OCI-LY7 (cell line): ENCODE measurements at regions not wholly inside any gene's neighbourhood (a gene's known extent, or its start where the extent isn't known, plus 50 kb on each side); places are given as distances from the start of the nearest gene placed in this dataset.

ENCODE experiments used
- BruUV-seq: library from RNA; stranded (reverse); fragments of 400-500 nt; replicated peaks from 2 replicates; lab custom pipeline; 2021; lab: Mats Ljungman, UMichigan
- CTCF ChIA-PET: fragments of 300-600 bp; sonication (Branson Sonifier 250); formaldehyde crosslinking; loops from one replicate; lab custom pipeline; 2022; ENCODE audit warnings: antibody characterized with exemption; ENCODE audit not compliant: unreplicated experiment; lab: Charles Lee
- POLR2A ChIA-PET: fragments of 300-600 bp; sonication (Branson Sonifier 250); formaldehyde crosslinking; loops from one replicate; lab custom pipeline; 2022; ENCODE audit warnings: antibody characterized with exemption; lab: Charles Lee
- DNase-seq: peaks from one replicate; pipeline ENCODE4 v3.0.0-alpha.2; 2015; ENCODE audit warnings: low spot score
- H2AFZ ChIP-seq: fragments of 200-600 bp; sonication (generic), shearing (Covaris generic); 2 replicates; pipeline ENCODE4 v1.6.1; 2014; ENCODE audit warnings: mild to moderate bottlenecking, antibody characterized with exemption, low read length, moderate library complexity
- H3K27ac ChIP-seq: fragments of 200-600 bp; sonication (generic); 2 replicates; pipeline ENCODE4 v1.5.1; 2014; ENCODE audit warnings: mixed run types, low read depth, mild to moderate bottlenecking, moderate library complexity, low read length, inconsistent platforms; ENCODE audit not compliant: poor library complexity, severe bottlenecking
- H3K36me3 ChIP-seq: fragments of 200-600 bp; sonication (generic); 2 replicates; pipeline ENCODE4 v1.6.1; 2014; ENCODE audit warnings: mild to moderate bottlenecking, antibody characterized with exemption, low read length, moderate library complexity, mixed read lengths; ENCODE audit not compliant: insufficient read depth
- H3K4me1 ChIP-seq: fragments of 200-600 bp; sonication (generic); 2 replicates; pipeline ENCODE4 v1.5.1; 2014; ENCODE audit warnings: mild to moderate bottlenecking, low read length; ENCODE audit not compliant: insufficient read depth, poor library complexity, severe bottlenecking
- H3K4me2 ChIP-seq: fragments of 200-600 bp; sonication (generic); 2 replicates; pipeline ENCODE4 v1.6.1; 2014; ENCODE audit warnings: mild to moderate bottlenecking, low read length
- H3K4me3 ChIP-seq: fragments of 200-600 bp; sonication (generic); 2 replicates; pipeline ENCODE4 v1.5.1; 2014; ENCODE audit warnings: mild to moderate bottlenecking, low read depth, low read length; ENCODE audit not compliant: poor library complexity, severe bottlenecking
- H3K79me2 ChIP-seq: fragments of 200-600 bp; sonication (generic); 2 replicates; pipeline ENCODE4 v1.6.1; 2016; ENCODE audit warnings: low read depth, mild to moderate bottlenecking, low read length, moderate library complexity, mixed read lengths; ENCODE audit not compliant: insufficient read depth
- H3K9me2 ChIP-seq: fragments of 200-600 bp; sonication (generic); 2 replicates; pipeline ENCODE4 v1.6.1; 2016; ENCODE audit warnings: mild to moderate bottlenecking, low read length, mixed read lengths; ENCODE audit not compliant: insufficient read depth
- H3K9me3 ChIP-seq: fragments of 200-600 bp; sonication (generic); 2 replicates; pipeline ENCODE4 v1.6.1; 2014; ENCODE audit warnings: mild to moderate bottlenecking, mixed run types, low read length, mixed read lengths
- H4K20me1 ChIP-seq: fragments of 200-600 bp; sonication (generic); 2 replicates; pipeline ENCODE4 v1.6.1; 2014; ENCODE audit warnings: mild to moderate bottlenecking, antibody characterized with exemption, low read length, moderate library complexity, mixed read lengths; ENCODE audit not compliant: insufficient read depth
- CTCF ChIP-seq: fragments of 200-600 bp; sonication (generic); conservative IDR thresholded peaks from 2 replicates; pipeline ENCODE4 v1.5.1; 2014; ENCODE audit warnings: mild to moderate bottlenecking, antibody characterized with exemption, low read length, moderate library complexity, mixed read lengths
- EZH2phosphoT487 ChIP-seq: fragments of 200-600 bp; sonication (generic); IDR thresholded peaks from 2 replicates; pipeline ENCODE4 v1.6.1; 2018; ENCODE audit warnings: low read depth, borderline replicate concordance, mild to moderate bottlenecking, mixed run types, antibody characterized with exemption, low read length, moderate library complexity, mixed read lengths
- intact Hi-C: fragments of 100-400 bp; cut with micrococcal nuclease; formaldehyde crosslinking; loops from one replicate; pipeline ENCODE4 v1.10.0; 2022; ENCODE audit not compliant: unreplicated experiment

- Histone ChIP-seq H3K9me3 (no peaks in the 10 kb centered on the region), H3K4me3 (no peak overlapping the region), H3K4me1 (no peaks in the 10 kb centered on the region), H3K36me3 (no peaks in the 10 kb centered on the region), H4K20me1 (no peaks in the 10 kb centered on the region), H3K4me2 (no peak overlapping the region), H3K79me2 (no peaks in the 10 kb centered on the region), H3K9me2 (no peaks in the 10 kb centered on the region), H3K27ac (no peak overlapping the region), H2AFZ (no peak overlapping the region)
- CTCF ChIA-PET: no interaction called here
- no peak for DNase-seq
- POLR2A ChIA-PET: no interaction called here
- intact Hi-C loops: no loop called here
- no TSS peak for BruUV-seq
- TF ChIP-seq CTCF (no peak), EZH2phosphoT487 (no peak)
Observed at GRCh38 chr6:71080826-71081225, 124.0 kb upstream of the B3GAT2 start.

- Histone ChIP-seq H3K4me2 (no peak overlapping the region), H3K27ac (no peak overlapping the region), H3K4me1 (no peaks in the 10 kb centered on the region), H3K9me3 (no peaks in the 10 kb centered on the region), H3K4me3 (no peak overlapping the region), H2AFZ (no peak overlapping the region), H4K20me1 (no peaks in the 10 kb centered on the region), H3K36me3 (no peaks in the 10 kb centered on the region), H3K9me2 (no peaks in the 10 kb centered on the region), H3K79me2 (no peaks in the 10 kb centered on the region)
- intact Hi-C loops: no loop called here
- DNase-seq: no peak
- TF ChIP-seq CTCF (no peak), EZH2phosphoT487 (no peak)
- ChIA-PET POLR2A (no interaction called here), CTCF (no interaction called here)
- no TSS peak for BruUV-seq
Observed at GRCh38 chr6:71082033-71082650, 125.3 kb upstream of the B3GAT2 start.

GRCh38 chr6:71083308-71083820 lies 126.5 kb upstream of the B3GAT2 start:
- Histone ChIP-seq H3K27ac (no peak overlapping the region), H3K4me3 (no peak overlapping the region), H2AFZ (no peak overlapping the region), H3K9me3 (no peaks in the 10 kb centered on the region), H3K9me2 (no peaks in the 10 kb centered on the region), H3K4me2 (no peak overlapping the region), H3K4me1 (no peaks in the 10 kb centered on the region), H4K20me1 (no peaks in the 10 kb centered on the region), H3K79me2 (no peaks in the 10 kb centered on the region), H3K36me3 (no peaks in the 10 kb centered on the region)
- BruUV-seq: no TSS peak
- POLR2A ChIA-PET: no interaction called here
- CTCF ChIA-PET: no interaction called here
- DNase-seq: no peak
- intact Hi-C loops: no loop called here
- TF ChIP-seq CTCF: no peak
- no peak for TF ChIP-seq EZH2phosphoT487
